ENCODE measurements at regions not wholly inside any gene's neighbourhood (a gene's known extent, or its start where the extent isn't known, plus 50 kb on each side); places are given as distances from the start of the nearest gene placed in this dataset.

DNA sequence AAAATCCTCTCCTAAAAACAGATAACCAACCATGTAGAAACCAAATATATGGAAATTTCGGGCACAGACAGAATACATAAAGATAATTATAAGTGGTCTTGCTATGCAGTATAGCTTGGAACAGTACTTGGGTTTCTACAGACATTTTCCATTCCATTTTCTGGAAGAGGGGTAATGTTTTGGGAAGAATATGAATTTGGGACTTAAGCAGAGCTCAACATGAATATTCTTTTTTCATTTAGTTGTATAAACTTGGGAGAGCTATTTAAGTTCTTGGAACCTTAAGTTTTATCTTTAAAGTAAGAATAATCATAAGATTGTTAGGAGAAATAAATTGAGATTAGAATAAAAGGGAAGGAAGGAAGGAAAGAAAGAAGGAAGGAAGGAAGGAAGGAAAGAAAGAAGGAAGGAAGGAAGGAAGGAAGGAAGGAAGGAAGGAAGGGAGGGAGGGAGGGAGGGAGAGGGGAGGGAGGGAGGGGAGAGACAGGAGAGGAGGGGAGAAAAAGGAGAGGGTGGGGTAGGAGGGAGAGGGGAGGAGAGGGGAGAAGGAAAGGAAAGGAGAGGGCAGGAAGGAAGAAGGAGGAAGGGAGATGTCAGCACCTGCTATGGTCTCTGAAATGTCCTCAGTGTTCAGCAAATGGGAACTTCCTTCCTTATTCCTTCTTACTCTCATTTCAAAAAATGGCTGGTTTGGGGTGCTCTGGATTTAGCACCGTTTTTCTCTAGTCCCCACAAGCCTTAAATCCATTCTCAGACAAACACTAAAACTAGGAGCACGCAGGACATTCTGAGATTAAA lies 248.3 kb downstream of the LY86 start:
- no peak overlapping the region for H3K4me3 ChIP-seq (ENCODE audit: insufficient read depth, low read depth, low read length)
- 85 to 90% methylated on average over 3 of the region's 3 CpGs for WGBS, 2 experiments
- no peaks in the 10 kb centered on the region for H3K4me1 ChIP-seq (ENCODE audit: control insufficient read depth, insufficient read depth, low read length)
- H3K27ac ChIP-seq (ENCODE audit: insufficient read depth, low read depth, low read length, poor library complexity, severe bottlenecking), result no peak overlapping the region
- H3K36me3 ChIP-seq (ENCODE audit: control insufficient read depth, insufficient read depth, low read length), result no peaks in the 10 kb centered on the region
- H3K9me3 ChIP-seq (ENCODE audit: control insufficient read depth, low read length), result no peaks in the 10 kb centered on the region
- H3K27me3 ChIP-seq (ENCODE audit: control insufficient read depth, insufficient read depth, low read length, poor library complexity, severe bottlenecking), result no peaks in the 10 kb centered on the region

DNA sequence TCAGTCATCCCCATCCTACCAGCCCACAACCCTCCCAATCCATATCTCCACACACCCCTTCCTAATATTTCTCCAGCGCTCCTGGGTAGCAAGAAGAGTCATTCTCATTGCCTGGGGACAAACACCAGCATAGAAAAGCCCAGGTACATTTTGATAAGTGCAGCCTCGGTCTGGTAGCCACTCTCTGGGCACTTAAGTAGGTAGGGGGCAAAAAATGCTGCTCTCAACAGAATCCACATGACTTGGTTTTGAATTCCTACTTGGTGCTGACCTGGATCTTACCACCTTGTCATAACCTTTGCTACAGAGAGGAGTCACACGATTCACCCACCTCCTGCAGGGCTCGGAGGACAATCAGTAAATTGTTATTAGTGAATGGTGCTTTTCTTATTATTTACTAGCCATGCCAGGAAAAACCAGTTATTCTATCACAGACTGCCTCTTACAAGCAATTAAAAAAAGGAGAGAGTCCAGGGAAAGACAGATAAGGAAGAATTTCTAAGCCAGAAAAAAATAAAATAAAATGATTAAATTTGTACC lies 249.1 kb downstream of the LY86 start:
- 79 to 86% methylated on average over 2 to 4 of the region's 4 CpGs for WGBS, 2 experiments
- Histone ChIP-seq H3K27me3 (ENCODE audit: control insufficient read depth, insufficient read depth, low read length, poor library complexity, severe bottlenecking) (no peaks in the 10 kb centered on the region), H3K27ac (ENCODE audit: insufficient read depth, low read depth, low read length, poor library complexity, severe bottlenecking) (no peak overlapping the region), H3K4me3 (ENCODE audit: insufficient read depth, low read depth, low read length) (no peak overlapping the region), H3K4me1 (ENCODE audit: control insufficient read depth, insufficient read depth, low read length) (no peaks in the 10 kb centered on the region), H3K36me3 (ENCODE audit: control insufficient read depth, insufficient read depth, low read length) (no peaks in the 10 kb centered on the region), H3K9me3 (ENCODE audit: control insufficient read depth, low read length) (no peaks in the 10 kb centered on the region)

DNA sequence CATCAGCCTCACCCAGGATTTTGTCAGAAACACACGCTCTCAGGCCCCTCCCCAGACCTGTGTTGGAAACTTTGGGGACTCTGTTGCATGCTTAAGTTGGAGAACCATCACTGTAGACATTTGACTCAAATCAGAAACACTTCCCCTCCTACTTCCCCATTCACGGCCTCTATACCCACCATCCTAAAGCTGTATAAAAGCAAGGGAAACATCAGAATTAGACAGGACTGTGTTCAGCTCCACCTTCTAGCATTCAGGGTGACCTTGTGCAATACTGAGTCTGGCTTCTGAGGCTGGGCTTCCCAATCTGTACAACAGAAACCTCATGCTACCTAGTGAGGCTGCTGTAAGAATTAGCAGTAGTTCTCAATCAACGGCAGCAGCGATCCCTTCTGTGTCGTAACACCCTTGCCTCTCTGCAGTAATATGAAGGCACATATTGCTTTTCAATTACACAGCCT lies 252.3 kb downstream of the LY86 start:
- WGBS, 2 experiments, result 92 to 97% methylated on average over 5 of the region's 5 CpGs
- no peaks in the 10 kb centered on the region for H3K4me1 ChIP-seq (ENCODE audit: control insufficient read depth, insufficient read depth, low read length)
- no peak overlapping the region for H3K4me3 ChIP-seq (ENCODE audit: insufficient read depth, low read depth, low read length)
- no peaks in the 10 kb centered on the region for H3K9me3 ChIP-seq (ENCODE audit: control insufficient read depth, low read length)
- no peak overlapping the region for H3K27ac ChIP-seq (ENCODE audit: insufficient read depth, low read depth, low read length, poor library complexity, severe bottlenecking)
- no peaks in the 10 kb centered on the region for H3K36me3 ChIP-seq (ENCODE audit: control insufficient read depth, insufficient read depth, low read length)
- no peaks in the 10 kb centered on the region for H3K27me3 ChIP-seq (ENCODE audit: control insufficient read depth, insufficient read depth, low read length, poor library complexity, severe bottlenecking)

DNA sequence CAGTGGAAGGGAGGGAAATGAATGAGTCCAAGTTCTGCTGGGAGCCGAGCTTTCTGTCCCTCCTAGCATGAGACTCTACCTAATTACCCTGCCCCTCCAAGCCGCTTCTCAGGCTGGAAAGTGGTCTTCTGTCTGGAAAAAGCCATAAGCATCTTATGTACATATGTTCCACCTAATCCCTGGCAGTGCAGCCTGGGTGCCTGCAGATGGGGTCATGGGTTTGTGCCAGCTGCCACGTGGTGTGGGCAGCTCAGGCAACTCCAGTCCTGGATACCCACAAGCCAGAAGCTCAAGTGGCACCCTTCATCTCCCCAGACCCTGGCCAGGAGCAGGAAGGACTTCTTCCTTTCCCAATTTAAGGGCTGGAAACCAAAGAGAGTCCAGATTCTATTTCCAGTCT lies 253.1 kb downstream of the LY86 start:
- no peak overlapping the region for H3K4me3 ChIP-seq (ENCODE audit: insufficient read depth, low read depth, low read length)
- WGBS, 2 experiments, result 89 to 91% methylated on average over 3 of the region's 3 CpGs
- H3K27ac ChIP-seq (ENCODE audit: insufficient read depth, low read depth, low read length, poor library complexity, severe bottlenecking), result no peak overlapping the region
- no peaks in the 10 kb centered on the region for H3K4me1 ChIP-seq (ENCODE audit: control insufficient read depth, insufficient read depth, low read length)
- H3K36me3 ChIP-seq (ENCODE audit: control insufficient read depth, insufficient read depth, low read length), result no peaks in the 10 kb centered on the region
- no peaks in the 10 kb centered on the region for H3K27me3 ChIP-seq (ENCODE audit: control insufficient read depth, insufficient read depth, low read length, poor library complexity, severe bottlenecking)
- no peaks in the 10 kb centered on the region for H3K9me3 ChIP-seq (ENCODE audit: control insufficient read depth, low read length)

DNA sequence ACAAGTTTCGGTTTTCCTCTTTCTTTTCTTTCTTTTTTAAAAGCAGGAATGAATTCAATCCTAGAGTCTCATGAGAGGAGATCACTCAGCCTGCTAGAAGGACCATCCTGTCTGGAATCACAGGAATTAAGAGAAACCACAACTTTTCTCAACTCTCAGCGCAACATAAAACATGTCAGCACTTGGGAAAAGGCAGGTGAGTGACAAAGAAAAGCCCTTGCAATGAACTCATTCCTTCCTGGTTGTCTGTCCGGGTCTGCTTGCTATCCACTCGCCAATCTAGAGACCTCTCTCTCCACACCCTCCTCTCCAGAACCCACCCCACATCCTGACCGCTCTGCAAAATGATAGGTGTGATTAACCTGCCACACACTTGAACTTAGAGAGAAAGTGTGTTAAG lies 253.8 kb downstream of the LY86 start:
- WGBS, 2 experiments, result 82 to 92% methylated on average over 4 to 5 of the region's 5 CpGs
- no peak overlapping the region for H3K4me3 ChIP-seq (ENCODE audit: insufficient read depth, low read depth, low read length)
- H3K27ac ChIP-seq (ENCODE audit: insufficient read depth, low read depth, low read length, poor library complexity, severe bottlenecking), result no peak overlapping the region
- no peaks in the 10 kb centered on the region for H3K36me3 ChIP-seq (ENCODE audit: control insufficient read depth, insufficient read depth, low read length)
- H3K4me1 ChIP-seq (ENCODE audit: control insufficient read depth, insufficient read depth, low read length), result no peaks in the 10 kb centered on the region
- no peaks in the 10 kb centered on the region for H3K27me3 ChIP-seq (ENCODE audit: control insufficient read depth, insufficient read depth, low read length, poor library complexity, severe bottlenecking)
- H3K9me3 ChIP-seq (ENCODE audit: control insufficient read depth, low read length), result no peaks in the 10 kb centered on the region

DNA sequence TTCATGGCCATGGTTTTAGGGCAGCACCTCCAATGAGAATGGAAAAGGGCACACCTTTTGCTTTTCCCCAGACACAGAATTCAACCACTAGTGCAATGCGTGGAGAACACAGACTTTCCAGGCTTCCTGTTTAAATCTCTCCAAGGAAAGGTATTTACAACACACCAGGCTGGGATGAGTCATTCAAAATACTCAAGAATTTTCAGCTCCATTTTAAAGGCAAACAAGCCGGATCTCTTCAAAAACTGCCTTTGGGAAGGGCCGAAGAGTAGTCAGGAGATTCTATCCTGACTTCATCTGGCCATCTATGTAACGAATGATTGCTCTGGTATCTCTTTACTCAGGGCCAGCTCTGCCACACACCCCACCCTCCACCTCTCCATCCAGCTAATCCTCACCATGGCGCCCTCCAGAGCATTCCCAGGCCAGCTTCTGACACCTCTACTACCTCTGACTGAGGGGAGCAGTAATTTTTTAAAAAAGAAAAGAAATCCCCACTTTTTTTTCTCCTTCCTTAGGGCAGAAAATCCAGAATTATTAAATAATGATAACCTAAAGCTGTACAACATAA lies 254.6 kb downstream of the LY86 start:
- no peak overlapping the region for H3K4me3 ChIP-seq (ENCODE audit: insufficient read depth, low read depth, low read length)
- 69 to 80% methylated on average over 5 of the region's 5 CpGs for WGBS, 2 experiments

DNA sequence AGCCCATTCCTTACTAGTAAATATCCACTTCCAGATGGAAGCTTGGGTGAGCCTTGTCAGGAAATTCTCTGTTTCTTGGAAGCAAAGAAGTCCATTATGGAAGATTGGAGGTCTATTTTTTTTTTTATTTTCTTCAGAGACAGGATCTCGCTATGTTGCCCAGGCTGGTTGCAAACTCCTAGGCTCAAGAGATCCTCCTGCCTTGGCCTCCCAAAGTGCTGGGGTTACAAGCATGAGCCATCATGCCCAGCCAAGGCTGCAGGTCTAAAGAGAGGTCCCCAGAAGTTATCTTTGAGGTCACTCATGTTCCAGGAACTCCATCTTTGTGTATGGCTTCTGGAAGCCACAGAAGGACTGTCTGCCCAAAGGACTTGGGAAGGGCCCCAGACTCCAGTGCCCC lies 255.3 kb downstream of the LY86 start:
- 92 to 95% methylated on average over 1 of the region's 1 CpG for WGBS, 2 experiments
- no peaks in the 10 kb centered on the region for H3K4me1 ChIP-seq (ENCODE audit: control insufficient read depth, insufficient read depth, low read length)
- H3K36me3 ChIP-seq (ENCODE audit: control insufficient read depth, insufficient read depth, low read length), result no peaks in the 10 kb centered on the region
- H3K27me3 ChIP-seq (ENCODE audit: control insufficient read depth, insufficient read depth, low read length, poor library complexity, severe bottlenecking), result no peaks in the 10 kb centered on the region
- no peak overlapping the region for H3K4me3 ChIP-seq (ENCODE audit: insufficient read depth, low read depth, low read length)
- no peaks in the 10 kb centered on the region for H3K9me3 ChIP-seq (ENCODE audit: control insufficient read depth, low read length)
- no peak overlapping the region for H3K27ac ChIP-seq (ENCODE audit: insufficient read depth, low read depth, low read length, poor library complexity, severe bottlenecking)

More for the DNA sequence above, 254.6 kb downstream of the LY86 start:
- Histone ChIP-seq H3K4me1 (ENCODE audit: control insufficient read depth, insufficient read depth, low read length) (no peaks in the 10 kb centered on the region), H3K36me3 (ENCODE audit: control insufficient read depth, insufficient read depth, low read length) (no peaks in the 10 kb centered on the region), H3K9me3 (ENCODE audit: control insufficient read depth, low read length) (no peaks in the 10 kb centered on the region), H3K27ac (ENCODE audit: insufficient read depth, low read depth, low read length, poor library complexity, severe bottlenecking) (no peak overlapping the region), H3K27me3 (ENCODE audit: control insufficient read depth, insufficient read depth, low read length, poor library complexity, severe bottlenecking) (no peaks in the 10 kb centered on the region)

DNA sequence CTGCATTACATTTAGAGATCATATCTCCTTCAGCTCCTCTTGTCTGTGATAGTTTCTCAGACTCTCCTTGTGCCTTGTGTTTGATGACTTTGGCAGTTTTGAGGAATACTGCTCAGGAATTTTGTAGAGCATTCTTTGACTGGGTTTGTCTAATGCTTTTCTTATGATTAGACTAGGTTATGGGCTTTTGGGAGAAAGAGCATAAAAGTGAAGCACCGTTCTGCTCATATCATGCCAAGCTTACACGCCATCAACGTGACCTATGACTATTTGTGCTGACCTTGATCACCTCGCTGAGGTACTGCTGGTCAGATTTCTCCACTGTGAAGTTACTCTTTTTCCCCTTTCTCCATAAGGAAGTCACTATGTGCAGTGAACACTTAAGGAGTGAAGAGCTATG lies 256.0 kb downstream of the LY86 start:
- WGBS, 2 experiments, result 95 to 96% methylated on average over 4 of the region's 4 CpGs
- Histone ChIP-seq H3K27me3 (ENCODE audit: control insufficient read depth, insufficient read depth, low read length, poor library complexity, severe bottlenecking) (no peaks in the 10 kb centered on the region), H3K9me3 (ENCODE audit: control insufficient read depth, low read length) (no peaks in the 10 kb centered on the region), H3K4me1 (ENCODE audit: control insufficient read depth, insufficient read depth, low read length) (no peaks in the 10 kb centered on the region), H3K27ac (ENCODE audit: insufficient read depth, low read depth, low read length, poor library complexity, severe bottlenecking) (no peak overlapping the region), H3K4me3 (ENCODE audit: insufficient read depth, low read depth, low read length) (no peak overlapping the region), H3K36me3 (ENCODE audit: control insufficient read depth, insufficient read depth, low read length) (no peaks in the 10 kb centered on the region)

DNA sequence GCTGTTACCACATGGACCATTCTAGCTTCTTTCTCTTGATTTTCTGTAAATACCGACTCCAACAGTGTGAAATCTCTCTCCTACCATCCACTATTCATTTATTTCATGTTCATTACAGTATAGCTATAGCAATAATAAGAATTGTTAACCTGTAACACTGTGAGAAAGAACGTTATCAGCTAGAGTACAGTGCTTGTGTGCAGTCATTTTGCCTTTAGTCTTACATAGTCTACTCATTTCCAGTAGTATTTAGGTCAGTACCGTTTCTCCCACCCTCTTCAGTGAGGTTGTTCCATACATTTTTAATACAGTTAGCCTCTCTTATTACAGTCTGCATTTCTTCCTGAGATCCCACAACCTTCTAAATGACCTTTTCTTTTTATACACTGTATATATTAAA lies 257.1 kb downstream of the LY86 start:
- H3K4me3 ChIP-seq (ENCODE audit: insufficient read depth, low read depth, low read length), result no peak overlapping the region
- no peaks in the 10 kb centered on the region for H3K9me3 ChIP-seq (ENCODE audit: control insufficient read depth, low read length)
- H3K27me3 ChIP-seq (ENCODE audit: control insufficient read depth, insufficient read depth, low read length, poor library complexity, severe bottlenecking), result no peaks in the 10 kb centered on the region
- H3K27ac ChIP-seq (ENCODE audit: insufficient read depth, low read depth, low read length, poor library complexity, severe bottlenecking), result no peak overlapping the region
- H3K36me3 ChIP-seq (ENCODE audit: control insufficient read depth, insufficient read depth, low read length), result no peaks in the 10 kb centered on the region
- 93 to 94% methylated on average over 2 to 3 of the region's 3 CpGs for WGBS, 2 experiments
- H3K4me1 ChIP-seq (ENCODE audit: control insufficient read depth, insufficient read depth, low read length), result no peaks in the 10 kb centered on the region

DNA sequence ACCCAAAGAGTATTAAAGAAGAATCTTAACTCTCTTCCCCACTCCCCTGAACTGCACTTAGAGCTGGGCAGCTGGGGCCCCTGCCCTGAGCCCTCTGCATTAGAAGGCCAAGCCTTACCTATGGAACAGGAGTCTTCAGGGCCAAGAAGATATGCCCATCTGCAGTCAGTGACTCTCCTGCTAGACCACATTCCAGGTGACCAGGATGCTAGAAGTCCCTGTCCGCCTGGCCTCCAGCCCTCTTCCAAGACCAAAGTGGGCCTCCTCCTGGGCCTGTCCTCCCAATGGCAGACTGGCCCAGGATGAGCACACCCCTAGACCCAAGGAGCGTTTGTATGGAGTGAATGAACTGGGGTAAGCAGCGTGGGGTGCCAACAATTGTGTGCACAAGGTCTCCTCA lies 259.1 kb downstream of the LY86 start:
- no peaks in the 10 kb centered on the region for H3K4me1 ChIP-seq (ENCODE audit: control insufficient read depth, insufficient read depth, low read length)
- H3K27ac ChIP-seq (ENCODE audit: insufficient read depth, low read depth, low read length, poor library complexity, severe bottlenecking), result no peak overlapping the region
- H3K27me3 ChIP-seq (ENCODE audit: control insufficient read depth, insufficient read depth, low read length, poor library complexity, severe bottlenecking), result no peaks in the 10 kb centered on the region
- 74 to 79% methylated on average over 3 of the region's 3 CpGs for WGBS, 2 experiments
- H3K4me3 ChIP-seq (ENCODE audit: insufficient read depth, low read depth, low read length), result no peak overlapping the region
- no peaks in the 10 kb centered on the region for H3K9me3 ChIP-seq (ENCODE audit: control insufficient read depth, low read length)
- H3K36me3 ChIP-seq (ENCODE audit: control insufficient read depth, insufficient read depth, low read length), result no peaks in the 10 kb centered on the region

Measured in ectodermal cell (in vitro differentiated cells).